DND-41 (cell line): ENCODE measurements at regions not wholly inside any gene's neighbourhood (a gene's known extent, or its start where the extent isn't known, plus 50 kb on each side); places are given as distances from the start of the nearest gene placed in this dataset.

Source experiments
- ATAC-seq: fragments of 200-7000 bp; cut with Tn5 transposase; 3 replicates; pipeline ENCODE4 v1.9.1; 2021; ENCODE audit warnings: low read depth; ENCODE audit not compliant: insufficient read depth
- DNase-seq: peaks from one replicate; pipeline ENCODE4 v3.0.0-alpha.2; 2020
- H2AFZ ChIP-seq: 2 replicates; pipeline ENCODE4 v1.6.0; 2012; ENCODE audit warnings: low read depth, low read length
- H3K27ac ChIP-seq: 2 replicates; pipeline ENCODE4 v1.5.1; 2012; ENCODE audit warnings: low read length, inconsistent platforms
- H3K27me3 ChIP-seq: fragments of 200-600 bp; sonication (generic); 2 replicates; pipeline ENCODE4 v1.6.0; 2012; ENCODE audit warnings: low read length, mild to moderate bottlenecking, inconsistent platforms; ENCODE audit not compliant: insufficient read depth, poor library complexity
- H3K36me3 ChIP-seq: 2 replicates; pipeline ENCODE4 v1.5.1; 2012; ENCODE audit warnings: low read length, inconsistent platforms; ENCODE audit not compliant: insufficient read depth
- H3K4me1 ChIP-seq: 2 replicates; pipeline ENCODE4 v1.5.1; 2012; ENCODE audit warnings: mild to moderate bottlenecking, low read length; ENCODE audit not compliant: insufficient read depth
- H3K4me2 ChIP-seq: 2 replicates; pipeline ENCODE4 v1.6.0; 2012; ENCODE audit warnings: mild to moderate bottlenecking, moderate library complexity, low read length, inconsistent platforms; ENCODE audit not compliant: insufficient read depth
- H3K4me3 ChIP-seq, 2 experiments: fragments of 200-600 bp in 1 of 2; shearing (Covaris generic) in 1 of 2; 2 replicates each; pipeline ENCODE4 v1.5.1; 2012 to 2016; ENCODE audit warnings: inconsistent platforms in 2 of 2, low read length in 2 of 2, mild to moderate bottlenecking in 2 of 2, low read depth in 1 of 2, moderate library complexity in 1 of 2
- H3K79me2 ChIP-seq: 2 replicates; pipeline ENCODE4 v1.6.0; 2012; ENCODE audit warnings: low read length, inconsistent platforms; ENCODE audit not compliant: insufficient read depth
- H3K9ac ChIP-seq: 2 replicates; pipeline ENCODE4 v1.6.0; 2012; ENCODE audit warnings: low read depth, mild to moderate bottlenecking, inconsistent platforms, low read length, moderate library complexity
- H3K9me3 ChIP-seq: 2 replicates; pipeline ENCODE4 v1.5.1; 2012; ENCODE audit warnings: low read length, moderate library complexity, mild to moderate bottlenecking, inconsistent platforms; ENCODE audit not compliant: insufficient read depth, severe bottlenecking
- H4K20me1 ChIP-seq: 2 replicates; pipeline ENCODE4 v1.6.0; 2012; ENCODE audit warnings: low read length; ENCODE audit not compliant: insufficient read depth
- CTCF ChIP-seq: IDR thresholded peaks from 2 replicates; pipeline ENCODE4 v1.5.1; 2012; ENCODE audit warnings: borderline replicate concordance, low read length, moderate library complexity, mild to moderate bottlenecking; ENCODE audit not compliant: poor library complexity, severe bottlenecking; ENCODE audit errors: extremely low read depth
- EZH2 ChIP-seq: IDR thresholded peaks from 3 replicates; pipeline ENCODE4 v1.6.1; 2012; ENCODE audit warnings: borderline replicate concordance, low read depth, mild to moderate bottlenecking, moderate library complexity, low read length, inconsistent platforms; ENCODE audit not compliant: severe bottlenecking

GRCh38 chr20:10864076-10864672 is 190.4 kb upstream of the JAG1 start:
- Histone ChIP-seq H4K20me1 (no peaks in the 10 kb centered on the region), H3K4me2 (no peak overlapping the region), H3K9me3 (no peaks in the 10 kb centered on the region), H2AFZ (no peak overlapping the region), H3K4me1 (no peaks in the 10 kb centered on the region), H3K27ac (no peak overlapping the region), H3K9ac (no peak overlapping the region), H3K4me3 (no peak overlapping the region), H3K79me2 (no peaks in the 10 kb centered on the region), H3K27me3 (no peaks in the 10 kb centered on the region), H3K36me3 (no peaks in the 10 kb centered on the region)
- DNase-seq, result no peak
- TF ChIP-seq EZH2 (no peak), CTCF (no peak)
- no peak for ATAC-seq

- ATAC-seq, result no peak
- no peak overlapping the region for H3K4me2 ChIP-seq
- no peaks in the 10 kb centered on the region for H3K4me1 ChIP-seq
- no peak overlapping the region for H3K9ac ChIP-seq
- no peak overlapping the region for H3K27ac ChIP-seq
- no peaks in the 10 kb centered on the region for H3K79me2 ChIP-seq
- H3K4me3 ChIP-seq, result no peak overlapping the region
- no peak for DNase-seq
- no peak for TF ChIP-seq EZH2
- TF ChIP-seq CTCF, result no peak
- no peak overlapping the region for H2AFZ ChIP-seq
- no peaks in the 10 kb centered on the region for H4K20me1 ChIP-seq
- no peaks in the 10 kb centered on the region for H3K36me3 ChIP-seq
- H3K27me3 ChIP-seq, result no peaks in the 10 kb centered on the region
- H3K9me3 ChIP-seq, result no peaks in the 10 kb centered on the region
Measured at GRCh38 chr20:10868299-10868698, 194.5 kb upstream of the JAG1 start.

GRCh38 chr20:10873026-10873425 is 199.2 kb upstream of the JAG1 start:
- Histone ChIP-seq H3K4me3 (no peak overlapping the region), H3K27me3 (no peaks in the 10 kb centered on the region), H4K20me1 (no peaks in the 10 kb centered on the region), H3K27ac (no peak overlapping the region), H3K9ac (no peak overlapping the region), H3K36me3 (no peaks in the 10 kb centered on the region), H2AFZ (no peak overlapping the region), H3K4me1 (no peaks in the 10 kb centered on the region), H3K79me2 (no peaks in the 10 kb centered on the region), H3K4me2 (no peak overlapping the region), H3K9me3 (no peaks in the 10 kb centered on the region)
- no peak for DNase-seq
- ATAC-seq, result no peak
- no peak for TF ChIP-seq CTCF
- TF ChIP-seq EZH2, result no peak

GRCh38 chr20:10875653-10876052 is 201.9 kb upstream of the JAG1 start:
- ATAC-seq (no peak), DNase-seq (no peak)
- H3K27me3 ChIP-seq, result no peaks in the 10 kb centered on the region
- TF ChIP-seq EZH2 (no peak), CTCF (no peak)
- no peak overlapping the region for H3K27ac ChIP-seq
- no peaks in the 10 kb centered on the region for H3K9me3 ChIP-seq
- no peak overlapping the region for H3K4me2 ChIP-seq
- H3K79me2 ChIP-seq, result no peaks in the 10 kb centered on the region
- no peaks in the 10 kb centered on the region for H3K36me3 ChIP-seq
- no peaks in the 10 kb centered on the region for H4K20me1 ChIP-seq
- no peak overlapping the region for H3K9ac ChIP-seq
- no peak overlapping the region for H3K4me3 ChIP-seq
- H3K4me1 ChIP-seq, result no peaks in the 10 kb centered on the region
- no peak overlapping the region for H2AFZ ChIP-seq
